NCI-H1048 (cell line): ENCODE measurements at regions not wholly inside any gene's neighbourhood (a gene's known extent, or its start where the extent isn't known, plus 50 kb on each side); places are given as distances from the start of the nearest gene placed in this dataset.
"Not testable (repeated sequence)": the region's sequence is repeated elsewhere in the genome, so short reads cannot be mapped to it uniquely, and the experiment has no call there.

Experiments used
- DNase-seq: peaks from one replicate; lab custom pipeline; 2025; lab: John Stamatoyannopoulos, UW

GRCh38 chr3:147672035-147672434, 262.9 kb downstream of the ZIC1 start:
- DNase-seq: no peak

GRCh38 chr3:147672436-147672835, 263.3 kb downstream of the ZIC1 start:
- DNase-seq: no peak

- no peak for DNase-seq
These were observed 266.6 kb downstream of the ZIC1 start for GRCh38 chr3:147675761-147676160.

- DNase-seq: no peak
These were observed 271.8 kb downstream of the ZIC1 start for GRCh38 chr3:147680837-147681483.

- DNase-seq: no peak
These were observed 279.7 kb downstream of the ZIC1 start for GRCh38 chr3:147688868-147689267.

- no peak for DNase-seq
These were observed 290.1 kb downstream of the ZIC1 start for GRCh38 chr3:147699175-147699838.

- DNase-seq: no peak
These were observed 292.0 kb downstream of the ZIC1 start for GRCh38 chr3:147701195-147701594.

- DNase-seq: no peak
These were observed 293.3 kb downstream of the ZIC1 start for GRCh38 chr3:147702509-147702908.

GRCh38 chr3:147705651-147706051, 296.5 kb downstream of the ZIC1 start:
- DNase-seq: no peak

GRCh38 chr3:147710753-147711152, 301.6 kb downstream of the ZIC1 start:
- not testable (repeated sequence) for DNase-seq

- DNase-seq: no peak
These were observed 303.2 kb downstream of the ZIC1 start for GRCh38 chr3:147712357-147712756.

GRCh38 chr3:147712758-147713157, 303.6 kb downstream of the ZIC1 start:
- DNase-seq: not testable (repeated sequence)

GRCh38 chr3:147713234-147714133, 304.3 kb downstream of the ZIC1 start:
- no peak for DNase-seq

- DNase-seq: no peak
These were observed 320.5 kb downstream of the ZIC1 start for GRCh38 chr3:147729641-147730040.

GRCh38 chr3:147730284-147730683, 321.1 kb downstream of the ZIC1 start:
- DNase-seq: no peak

- no peak for DNase-seq
These were observed 324.1 kb downstream of the ZIC1 start for GRCh38 chr3:147733217-147733616.

GRCh38 chr3:147735616-147736015, 326.5 kb downstream of the ZIC1 start:
- DNase-seq: no peak

GRCh38 chr3:147736226-147736625, 327.1 kb downstream of the ZIC1 start:
- no peak for DNase-seq

GRCh38 chr3:147737376-147737775, 328.2 kb downstream of the ZIC1 start:
- no peak for DNase-seq

GRCh38 chr3:147740928-147741327, 331.8 kb downstream of the ZIC1 start:
- DNase-seq: no peak

GRCh38 chr3:147744967-147745366, 335.8 kb downstream of the ZIC1 start:
- no peak for DNase-seq

GRCh38 chr3:147755310-147755709, 346.1 kb downstream of the ZIC1 start:
- DNase-seq: no peak

GRCh38 chr3:147756476-147756875, 347.3 kb downstream of the ZIC1 start:
- DNase-seq: no peak
